HG03135 (cell line): ENCODE measurements at regions not wholly inside any gene's neighbourhood (a gene's known extent, or its start where the extent isn't known, plus 50 kb on each side); places are given as distances from the start of the nearest gene placed in this dataset.

Source experiments
- ATAC-seq: cut with Tn5 transposase; IDR thresholded peaks from one replicate; pipeline ENCODE4 v1.9.1; 2021; ENCODE audit warnings: mild to moderate bottlenecking, moderate library complexity; ENCODE audit not compliant: unreplicated experiment

- no peak for ATAC-seq
These were observed 57.8 kb upstream of the ARHGAP5 start for GRCh38 chr14:32019276-32019675.

GRCh38 chr14:32020882-32021281 lies 56.2 kb upstream of the ARHGAP5 start:
- ATAC-seq, result no peak

GRCh38 chr14:32021341-32021740 lies 55.8 kb upstream of the ARHGAP5 start:
- no peak for ATAC-seq

GRCh38 chr14:32022525-32022924 lies 54.6 kb upstream of the ARHGAP5 start:
- ATAC-seq, result no peak

- no peak for ATAC-seq
These were observed 54.1 kb upstream of the ARHGAP5 start for GRCh38 chr14:32022938-32023466.

- no peak for ATAC-seq
These were observed 53.6 kb upstream of the ARHGAP5 start for GRCh38 chr14:32023540-32023939.

GRCh38 chr14:32027255-32027939 lies 49.7 kb upstream of the ARHGAP5 start:
- no peak for ATAC-seq
